GM12892 (cell line): ENCODE measurements at regions not wholly inside any gene's neighbourhood (a gene's known extent, or its start where the extent isn't known, plus 50 kb on each side); places are given as distances from the start of the nearest gene placed in this dataset.

ENCODE experiments used
- POLR2A ChIP-seq: IDR thresholded peaks from 2 replicates; pipeline ENCODE4 v1.6.1; 2011; ENCODE audit warnings: low read depth, low read length, control low read depth
- POLR2AphosphoS5 ChIP-seq: IDR thresholded peaks from 2 replicates; pipeline ENCODE4 v1.6.1; 2011; ENCODE audit warnings: low read depth, low read length, control low read depth
- TAF1 ChIP-seq: IDR thresholded peaks from 2 replicates; pipeline ENCODE4 v1.6.1; 2011; ENCODE audit warnings: low read depth, mild to moderate bottlenecking, control low read depth, low read length, borderline replicate concordance

DNA sequence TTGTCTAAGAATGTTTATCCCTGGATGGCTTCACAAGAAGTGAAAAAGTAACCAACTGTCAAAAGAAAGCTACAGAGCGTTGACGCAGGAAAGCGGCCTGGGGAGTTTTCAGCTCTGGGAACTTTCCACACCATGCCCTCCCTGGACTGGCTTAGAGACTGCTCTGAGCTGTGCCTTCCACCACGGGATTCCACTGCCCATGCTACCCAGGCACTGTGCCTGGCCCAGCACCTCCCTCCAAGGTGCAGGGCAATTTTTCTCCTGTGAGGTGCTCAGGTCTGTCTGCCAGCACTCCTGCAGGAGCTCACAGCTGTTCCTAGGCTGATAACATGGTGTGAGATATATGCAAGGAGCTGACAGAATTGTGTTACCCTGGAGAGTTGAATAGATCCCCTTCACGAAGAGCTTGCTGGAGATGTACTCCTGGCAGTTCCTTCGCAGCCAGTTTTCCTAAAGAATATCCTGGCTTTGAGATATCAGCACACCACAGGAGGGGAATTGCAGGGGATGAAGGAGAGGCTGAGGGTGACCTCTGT, 258.3 kb upstream of the B3GAT1 start:
- TF ChIP-seq POLR2A: no peak
- no peak for TF ChIP-seq POLR2AphosphoS5
- no peak for TF ChIP-seq TAF1
